ENCODE measurements at regions not wholly inside any gene's neighbourhood (a gene's known extent, or its start where the extent isn't known, plus 50 kb on each side); places are given as distances from the start of the nearest gene placed in this dataset.

DNA sequence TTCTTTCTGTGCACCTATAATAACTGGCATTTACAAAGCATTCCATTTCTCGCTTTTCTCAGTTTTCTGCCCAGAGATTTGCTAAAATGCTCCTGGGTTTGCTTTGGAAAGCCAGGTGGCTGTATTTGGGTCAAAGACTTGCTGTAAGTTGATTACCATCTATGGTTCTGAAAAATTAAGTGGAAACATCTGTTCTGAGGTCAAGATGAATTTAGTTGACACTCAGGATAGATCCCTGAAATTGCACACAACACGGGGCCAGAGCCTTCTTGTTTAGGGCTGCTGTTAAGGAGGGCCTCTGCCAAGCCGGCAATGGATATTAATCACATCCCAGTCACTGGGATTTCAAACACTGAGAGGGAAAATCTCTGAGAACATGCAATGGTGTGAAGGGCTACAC, 111.6 kb upstream of the GLI3 start:
- no peak for DNase-seq

DNA sequence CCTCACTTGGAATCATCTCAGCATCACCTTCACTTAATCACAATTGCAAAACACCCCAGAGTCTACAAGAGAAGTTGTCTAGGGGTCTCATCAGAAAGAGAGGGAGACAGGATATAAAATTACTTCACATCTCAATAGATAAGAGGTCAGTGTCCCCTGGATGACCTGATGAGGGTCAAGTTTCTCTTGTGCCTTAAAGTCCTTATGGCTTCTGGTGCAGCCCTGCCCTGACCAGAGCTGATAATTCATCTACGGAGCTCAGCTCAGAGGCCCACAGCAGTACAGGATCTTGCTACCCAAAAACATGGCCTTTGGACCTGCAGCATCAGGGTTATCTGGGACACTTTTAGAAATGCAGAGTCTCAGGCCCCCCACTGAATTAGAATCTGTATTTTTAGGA, 111.1 kb upstream of the GLI3 start:
- no peak for DNase-seq

DNA sequence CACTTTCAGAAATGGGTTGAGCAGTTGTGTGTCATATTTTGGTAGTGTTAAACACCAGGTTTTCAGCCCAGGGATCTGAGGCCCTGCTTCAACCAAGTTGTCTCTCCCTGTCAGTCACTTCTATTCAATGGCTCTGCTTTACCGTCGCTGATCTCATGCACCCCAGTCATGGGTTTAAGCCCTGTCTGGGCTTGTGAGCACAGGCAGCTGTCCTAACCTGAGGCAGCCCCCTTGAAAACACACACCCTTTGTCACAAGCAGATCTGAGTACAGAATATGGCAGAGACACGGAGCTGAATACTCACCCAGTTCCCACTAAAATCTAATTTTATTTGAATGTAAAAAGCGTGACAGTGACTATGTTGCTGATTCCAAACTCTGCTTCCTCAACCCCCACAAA, 110.6 kb upstream of the GLI3 start:
- no peak for DNase-seq

DNA sequence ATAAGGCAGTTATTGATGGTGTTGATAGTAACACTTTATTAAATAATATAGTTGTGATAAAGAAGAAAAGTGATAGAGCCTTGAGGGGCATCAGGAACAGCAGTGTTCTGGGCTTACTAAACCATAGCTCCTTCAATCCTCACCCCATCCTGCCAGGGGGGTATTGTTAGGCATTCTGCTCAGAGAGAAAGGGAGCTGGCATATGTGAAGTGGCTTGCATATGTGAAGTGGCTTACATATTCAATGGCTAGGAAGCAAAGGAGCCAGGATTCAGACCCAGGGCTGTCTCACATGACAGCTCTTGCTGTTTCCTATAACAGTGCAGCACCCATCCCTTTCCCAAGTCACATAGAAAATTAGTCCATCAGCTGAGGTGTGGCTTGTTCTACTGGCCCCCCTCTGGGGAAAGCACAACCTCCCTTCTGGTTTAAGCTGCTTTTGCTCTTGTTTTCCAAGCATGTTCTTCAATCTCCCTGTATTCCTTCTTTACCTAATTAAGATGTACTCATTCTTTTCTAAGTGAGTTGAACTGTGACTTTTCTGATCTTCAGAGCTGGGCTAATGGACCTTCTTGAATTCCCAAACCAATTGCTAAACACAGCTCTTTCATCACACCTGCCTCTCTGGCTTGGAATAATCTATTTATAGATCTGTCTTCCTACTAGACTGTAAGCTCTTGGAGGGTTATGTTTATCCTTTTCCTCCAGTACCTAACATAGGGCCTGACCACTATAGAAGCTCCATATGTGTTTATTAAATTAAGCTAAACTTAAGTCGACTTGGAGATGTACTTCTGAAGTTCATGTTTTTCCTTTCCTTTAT, 108.7 kb upstream of the GLI3 start:
- DNase-seq: no peak

DNA sequence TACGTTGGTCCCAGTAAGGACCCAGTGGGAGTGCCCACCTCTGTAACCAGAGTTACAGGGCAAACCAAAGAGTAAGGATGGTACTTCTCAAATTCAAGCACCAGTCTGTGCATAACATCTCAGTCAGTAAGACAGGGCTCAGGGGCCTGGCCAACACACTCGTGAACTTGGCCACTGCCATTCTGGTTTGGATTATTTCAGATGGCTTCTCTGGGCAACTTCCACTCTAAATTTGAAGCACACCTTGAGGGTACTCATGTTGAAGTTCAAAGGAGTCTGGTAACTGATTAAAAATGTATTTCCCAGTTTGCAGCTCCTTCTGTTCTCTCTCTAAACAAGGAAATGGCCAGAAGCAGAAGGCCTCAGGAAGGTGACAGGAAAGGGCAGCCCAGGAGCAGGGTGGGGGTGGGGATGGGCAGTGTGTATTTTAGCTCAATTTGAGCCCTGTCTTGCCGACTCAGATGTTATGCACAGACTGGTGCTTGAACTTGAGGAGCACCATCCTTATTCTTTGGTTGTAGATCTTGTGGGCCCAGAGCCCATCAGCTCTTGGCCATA, 107.3 kb upstream of the GLI3 start:
- no peak for DNase-seq

DNA sequence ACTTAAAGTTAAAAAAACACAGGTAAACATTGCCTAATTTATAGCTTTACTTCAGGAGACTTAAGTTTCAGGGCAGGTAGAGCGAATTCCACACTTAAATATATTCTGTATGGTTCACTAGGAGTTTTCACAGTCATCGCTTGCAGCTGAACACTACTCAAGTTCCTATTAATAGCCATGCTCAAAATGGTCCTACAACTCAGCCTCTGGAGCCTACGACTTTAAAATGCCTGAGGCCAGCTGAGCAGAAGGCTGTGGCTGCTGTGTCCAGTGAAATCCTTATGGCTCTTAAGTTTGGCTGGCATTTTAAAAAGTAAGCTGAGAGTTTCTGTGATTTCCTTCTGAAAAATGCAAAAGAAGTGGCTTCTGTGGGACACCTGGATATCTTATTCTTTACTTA, 105.4 kb upstream of the GLI3 start:
- DNase-seq: no peak

DNA sequence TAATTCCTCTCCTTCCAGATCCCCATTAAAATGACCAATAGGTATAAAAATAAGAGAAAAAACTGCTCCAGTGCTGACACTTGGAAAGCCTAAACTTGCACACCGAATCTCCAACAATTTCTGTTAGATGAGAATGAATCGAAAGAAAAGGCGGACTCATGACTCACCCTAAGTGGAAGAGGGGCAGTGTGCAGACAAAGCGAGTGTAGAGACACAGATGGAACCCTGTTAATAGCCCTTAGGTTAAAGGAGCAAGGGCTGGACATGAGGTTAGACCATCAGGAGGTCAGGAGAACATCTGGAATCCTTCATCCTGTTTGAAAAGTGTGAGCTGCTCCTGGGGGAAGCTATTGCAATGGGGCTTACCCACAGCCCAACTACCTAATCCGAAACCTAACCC, 103.4 kb upstream of the GLI3 start:
- DNase-seq: no peak

DNA sequence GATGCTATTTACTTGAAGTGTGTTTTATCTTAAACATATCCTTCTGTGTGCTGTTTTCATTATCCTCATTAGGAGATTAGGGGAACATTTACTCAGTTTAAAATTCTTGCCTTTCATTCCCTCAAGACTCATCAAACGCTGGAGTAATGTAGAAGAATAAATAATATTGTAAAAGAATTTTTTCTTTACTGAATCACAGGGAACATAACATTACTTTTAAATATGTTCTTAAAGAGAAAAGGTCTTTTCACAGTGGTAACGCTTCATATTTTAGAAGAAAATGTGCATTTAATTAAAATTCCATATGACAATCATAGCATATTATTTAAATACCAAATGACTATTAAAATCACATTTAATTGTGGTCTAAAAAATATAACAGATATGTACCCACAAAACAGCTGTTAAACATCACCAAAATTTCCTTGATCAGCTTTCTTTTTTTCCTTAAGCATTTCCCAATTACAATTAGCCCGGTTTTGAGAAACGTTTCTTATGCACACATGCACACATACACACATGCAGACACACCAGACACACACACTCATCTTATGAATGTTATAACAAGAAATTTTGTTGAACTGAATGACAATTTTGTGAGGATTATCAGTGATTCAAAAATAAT, 102.0 kb upstream of the GLI3 start:
- no peak for DNase-seq

DNA sequence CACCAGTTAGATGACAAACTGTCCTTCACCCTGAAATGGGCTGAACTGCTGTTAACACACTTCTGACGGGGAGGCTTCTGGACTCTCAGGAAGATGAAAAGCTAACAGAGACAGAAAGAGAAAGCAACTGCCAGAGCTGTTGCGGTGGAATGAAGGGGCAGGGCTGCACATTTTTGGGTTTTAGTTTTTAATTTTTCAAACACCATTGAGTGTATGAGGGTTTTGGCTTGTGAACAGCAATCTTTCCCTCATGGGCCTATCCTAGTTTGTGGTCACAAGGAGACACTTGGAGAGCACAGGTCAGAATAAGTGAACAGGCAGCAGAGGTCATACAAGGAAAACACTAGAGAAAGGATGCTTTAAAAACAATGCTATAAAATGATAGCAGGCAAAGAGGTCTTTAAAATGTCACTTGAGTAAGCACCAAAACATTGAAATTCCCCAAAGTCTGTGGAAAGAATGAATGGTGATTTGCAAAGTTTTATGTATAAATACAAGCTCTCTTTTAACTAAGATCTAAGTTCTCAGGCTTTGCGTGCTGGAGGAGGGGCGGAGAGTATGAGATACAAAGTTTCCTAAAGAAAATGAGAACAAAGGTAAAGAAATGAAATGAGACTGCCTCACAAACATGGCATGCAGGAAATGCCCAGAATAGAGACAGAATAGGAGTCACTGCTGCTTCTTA, 101.4 kb upstream of the GLI3 start:
- no peak for DNase-seq

DNA sequence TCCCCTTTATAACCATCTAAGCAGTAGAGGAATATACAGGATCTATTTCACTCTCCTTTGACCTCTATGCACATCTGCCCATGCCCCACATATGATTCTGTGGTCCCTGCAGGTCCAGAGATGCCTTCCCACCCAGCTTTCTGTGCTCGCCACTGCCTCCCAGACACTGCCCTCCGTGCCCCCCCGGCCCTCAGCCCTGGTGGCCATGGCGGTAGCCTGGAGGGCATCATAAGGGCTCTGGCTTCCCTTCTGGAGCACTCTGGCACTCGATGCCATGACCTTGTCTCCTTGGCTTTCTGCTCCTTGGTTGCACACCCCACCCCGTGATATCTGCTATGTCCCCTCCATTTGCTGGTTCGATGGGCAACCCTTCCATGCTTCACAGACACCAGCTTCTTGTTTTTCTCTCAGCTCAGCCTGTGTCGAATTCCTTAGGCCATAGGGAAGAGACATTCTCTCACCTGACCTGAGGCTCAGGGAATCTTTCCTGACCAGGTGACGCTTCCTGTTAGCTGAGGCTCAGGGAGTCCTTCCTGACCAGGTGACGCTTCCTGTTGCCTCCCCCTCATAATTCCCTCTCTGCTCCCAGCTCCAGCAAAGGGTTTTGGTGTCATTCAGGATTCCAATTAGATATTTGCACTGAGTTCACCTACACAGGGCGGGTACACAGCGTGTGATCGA, 100.4 kb upstream of the GLI3 start:
- no peak for DNase-seq

DNA sequence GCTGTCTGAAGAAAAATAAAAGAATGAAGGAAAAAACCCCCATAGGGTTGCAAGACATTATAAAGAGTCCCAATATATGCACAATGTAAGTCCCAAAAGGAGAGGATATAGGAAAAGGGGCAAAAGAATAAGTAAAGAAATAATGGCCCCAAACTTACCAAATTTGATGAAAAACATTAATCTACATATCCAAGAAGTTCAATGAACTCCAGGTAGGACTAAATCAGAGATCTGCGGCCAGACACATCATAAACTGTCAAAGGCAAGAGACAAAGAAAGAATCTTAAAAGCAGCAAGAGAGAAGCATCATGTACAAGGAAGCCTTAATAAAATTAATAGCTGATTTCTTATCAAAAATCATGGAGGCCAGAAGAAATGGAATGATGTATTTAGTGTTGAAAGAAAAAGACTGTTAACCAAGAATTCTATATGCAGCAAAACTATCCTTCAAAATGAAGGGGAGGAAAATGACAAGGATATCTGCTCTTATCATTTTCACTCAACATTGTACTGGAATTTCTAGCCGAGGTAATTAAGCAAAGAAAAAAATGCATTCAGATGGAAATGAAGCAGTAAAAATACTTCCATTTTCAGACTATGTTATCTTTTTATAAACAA, 95.7 kb upstream of the GLI3 start:
- no peak for DNase-seq

DNA sequence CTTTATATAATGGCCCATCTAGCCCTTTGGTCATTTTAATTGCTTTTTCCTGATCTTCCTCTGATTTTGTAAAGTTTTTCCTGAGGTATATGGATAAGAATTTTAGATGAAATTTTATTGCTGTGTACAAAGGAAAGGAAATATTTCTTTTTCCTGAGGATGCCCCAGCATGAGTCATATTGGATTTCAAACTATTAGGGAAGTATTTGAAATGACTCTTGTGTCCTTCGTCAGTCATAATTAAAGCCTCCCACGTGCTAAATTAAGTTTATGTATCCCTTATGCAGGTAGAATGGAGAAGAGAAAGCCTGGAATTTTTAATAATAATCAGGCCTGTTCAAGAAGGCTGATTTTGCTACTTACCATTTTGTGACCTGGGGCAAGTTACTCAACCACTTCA, 82.6 kb upstream of the GLI3 start:
- no peak for DNase-seq

DNA sequence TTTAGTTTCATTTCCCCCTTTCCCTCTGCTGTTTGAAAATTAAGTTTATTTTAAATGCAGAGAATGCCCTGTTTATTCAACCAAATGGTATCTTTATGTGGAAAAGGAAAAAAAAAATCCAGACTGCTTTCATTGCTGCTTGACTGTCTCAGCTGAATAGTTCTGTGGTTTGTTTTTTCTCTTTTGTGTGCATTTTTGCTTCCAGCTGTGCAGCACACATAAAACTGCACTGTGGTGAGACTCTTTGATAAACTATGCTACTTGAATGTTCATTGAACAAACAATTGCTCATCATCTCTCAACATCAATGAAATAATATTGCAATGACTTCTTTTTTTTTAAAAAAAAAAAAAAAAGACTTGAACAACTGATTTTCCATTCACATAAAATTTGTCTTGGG, 78.6 kb upstream of the GLI3 start:
- no peak for DNase-seq

DNA sequence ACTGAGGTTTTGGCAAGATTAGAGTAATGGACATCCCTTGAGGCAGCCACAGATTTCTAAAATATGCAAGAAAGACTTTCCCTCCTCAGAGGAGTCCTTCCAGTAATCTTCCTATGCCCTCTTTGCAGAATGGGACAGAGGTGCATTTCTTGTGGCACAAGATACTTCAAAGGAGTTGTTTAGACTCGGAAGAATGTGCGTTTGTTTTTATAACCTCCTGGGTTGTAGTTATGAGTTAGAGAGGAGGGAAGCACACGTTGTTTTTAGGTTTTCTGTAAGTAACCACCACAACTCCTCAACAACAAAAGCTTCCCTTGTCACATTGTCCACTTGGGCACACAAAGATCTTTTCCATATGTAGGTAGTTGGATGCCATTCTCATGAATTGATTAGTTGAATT, 78.1 kb upstream of the GLI3 start:
- DNase-seq: no peak

DNA sequence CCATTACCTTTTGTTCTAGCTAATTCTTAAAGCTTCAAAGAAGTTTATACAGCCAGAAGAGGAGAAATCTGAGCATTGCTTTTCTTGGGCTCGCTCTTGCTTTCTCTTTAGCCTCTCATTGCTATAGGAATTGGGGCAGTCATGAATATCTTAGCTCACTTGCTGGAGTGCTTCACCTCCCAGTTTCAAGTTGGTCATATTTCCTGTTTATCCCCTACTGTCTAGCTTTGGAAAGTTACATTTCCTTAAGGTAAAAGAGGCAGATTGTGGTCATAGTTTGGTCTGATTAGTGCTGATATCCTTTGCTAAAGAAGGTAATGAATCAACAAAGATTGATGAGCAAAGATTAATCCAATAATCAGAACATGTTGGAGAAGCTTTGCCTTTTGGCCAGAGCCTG, 77.7 kb upstream of the GLI3 start:
- no peak for DNase-seq

DNA sequence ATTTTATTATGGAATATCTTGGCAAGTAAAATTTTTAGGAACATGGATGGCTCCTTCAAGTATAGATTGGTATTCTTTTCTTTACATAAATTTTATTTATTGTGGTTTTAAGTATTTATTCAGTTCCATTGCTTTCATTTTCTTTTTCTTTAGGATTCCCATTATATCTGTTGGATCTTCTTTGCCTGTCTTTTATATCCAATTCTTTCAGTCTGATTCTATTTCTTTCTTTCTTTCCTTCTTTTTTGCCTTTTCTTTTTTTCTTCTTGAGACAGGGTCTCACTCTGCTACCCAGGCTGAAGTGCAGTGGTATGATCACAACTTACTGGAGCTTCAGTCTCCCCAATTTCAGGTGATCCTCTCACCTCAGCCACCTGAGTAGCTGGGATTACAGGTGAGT, 74.2 kb upstream of the GLI3 start:
- no peak for DNase-seq

DNA sequence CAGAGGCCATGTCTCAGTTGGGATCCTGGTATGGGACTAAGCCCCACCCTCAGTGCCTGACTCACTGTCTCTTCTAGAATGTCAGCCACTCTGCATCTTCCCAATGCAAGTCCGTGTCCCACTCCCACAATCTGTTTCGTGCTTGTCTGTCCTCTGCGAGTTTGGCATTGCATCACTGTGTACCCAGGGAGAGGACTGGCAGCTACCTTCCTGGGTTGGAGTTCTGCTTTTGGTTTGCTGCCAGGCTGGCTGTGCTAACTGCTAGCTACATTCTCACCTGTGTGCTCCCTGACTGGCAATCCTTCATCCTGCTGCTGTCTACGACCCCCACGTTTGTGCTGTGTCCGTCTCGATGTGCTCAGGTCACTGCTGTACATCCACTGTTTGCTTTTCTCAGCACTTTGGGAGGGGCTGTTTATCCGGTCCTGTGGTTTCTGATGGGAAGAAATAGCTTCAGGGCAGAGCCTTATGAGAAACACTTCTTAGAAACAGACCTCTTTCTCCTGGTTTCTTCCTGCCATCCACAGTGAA, 56.0 kb upstream of the GLI3 start:
- no peak for DNase-seq

DNA sequence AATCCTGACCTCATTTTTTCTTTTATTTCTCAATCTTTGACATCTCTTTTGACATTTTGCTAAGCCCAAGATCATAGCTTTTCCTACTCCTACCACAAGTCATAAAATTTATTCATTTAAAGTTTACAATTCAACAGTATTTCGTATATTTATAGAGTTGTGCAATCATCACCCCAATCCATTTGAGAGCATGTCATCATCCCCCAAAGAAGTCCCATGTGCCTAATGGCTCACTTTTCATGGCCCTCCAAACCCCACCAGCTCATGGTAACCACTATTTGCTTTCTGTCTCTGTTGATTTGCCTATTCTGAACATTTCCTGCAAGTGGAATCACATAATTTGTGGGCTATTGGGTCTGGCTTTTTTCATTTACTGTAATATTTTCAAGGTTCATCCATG, 52.5 kb upstream of the GLI3 start:
- no peak for DNase-seq

Data from NCI-H1092 (cell line).